Lung (tissue), 11 donors: ENCODE measurements at regions not wholly inside any gene's neighbourhood (a gene's known extent, or its start where the extent isn't known, plus 50 kb on each side); places are given as distances from the start of the nearest gene placed in this dataset.
"Not testable (repeated sequence)": the region's sequence is repeated elsewhere in the genome, so short reads cannot be mapped to it uniquely, and the experiment has no call there.

ENCODE experiments used
- ATAC-seq: fragments of 200-7000 bp; cut with Tn5 transposase; one replicate; pipeline ENCODE4 v1.9.1; 2020; ENCODE audit warnings: moderate number of reproducible peaks; ENCODE audit not compliant: insufficient read depth, low FRiP score
- DNase-seq, 3 donors: peaks; one replicate each; pipeline ENCODE4 v3.0.0-alpha.2; 2013 to 2017
- H3K27ac ChIP-seq, 2 donors: one replicate each; pipeline ENCODE4 v1.5.1; 2013; ENCODE audit warnings: mild to moderate bottlenecking in 2 of 2, moderate library complexity in 2 of 2, control low read depth in 1 of 2, inconsistent platforms in 1 of 2, low read depth in 1 of 2, low read length in 1 of 2
- H3K27me3 ChIP-seq, 3 donors: one replicate each; pipeline ENCODE4 v1.5.1; 2013; ENCODE audit warnings: low read length in 2 of 3; ENCODE audit not compliant: control insufficient read depth in 3 of 3, insufficient read depth in 3 of 3
- H3K36me3 ChIP-seq, 4 donors: one replicate each; pipeline ENCODE4 v1.5.1; 2013; ENCODE audit warnings: low read length in 4 of 4, mild to moderate bottlenecking in 1 of 4, moderate library complexity in 1 of 4; ENCODE audit not compliant: control insufficient read depth in 4 of 4, insufficient read depth in 4 of 4
- H3K4me1 ChIP-seq, 5 donors: one replicate each; pipeline ENCODE4 v1.5.1; 2013; ENCODE audit warnings: low read length in 5 of 5, mild to moderate bottlenecking in 2 of 5, moderate library complexity in 1 of 5; ENCODE audit not compliant: control insufficient read depth in 5 of 5, insufficient read depth in 5 of 5
- H3K4me3 ChIP-seq: one replicate; pipeline ENCODE4 v1.5.1; 2013; ENCODE audit warnings: mild to moderate bottlenecking, control low read depth, moderate library complexity
- H3K9ac ChIP-seq, 2 donors: one replicate each; pipeline ENCODE4 v1.5.1; 2013; ENCODE audit warnings: low read length in 2 of 2, control low read depth in 1 of 2; ENCODE audit not compliant: insufficient read depth in 1 of 2
- H3K9me3 ChIP-seq, 4 donors: one replicate each; pipeline ENCODE4 v1.5.1; 2013; ENCODE audit warnings: low read length in 3 of 4, mild to moderate bottlenecking in 1 of 4, moderate library complexity in 1 of 4; ENCODE audit not compliant: control insufficient read depth in 4 of 4, insufficient read depth in 3 of 4
- CTCF ChIP-seq: IDR thresholded peaks from 2 replicates; pipeline ENCODE4 v1.5.1; 2012; ENCODE audit warnings: mild to moderate bottlenecking; ENCODE audit errors: control extremely low read depth, extremely low read depth
- WGBS, 2 donors: extraction: QIAGEN DNeasy Blood & Tissue Kit; methylation state at CpG; one replicate each; pipeline ENCODE4 v1.1.7; 2013; 5-methylcytosine and 5-hydroxymethylcytosine counted together
- donor health status: control.
- donor health status: control.
- donor health status: Bipolar disorder and iron deficiency.
- donor health status: healthy.
- donor health status: DM: yes; HTN: yes; CAD: no.

GRCh38 chr18:71040161-71040560 lies 751.3 kb downstream of the SOCS6 start:
- ATAC-seq (no peak), DNase-seq (no peak)
- no peak overlapping the region for H3K9ac ChIP-seq
- H3K9me3 ChIP-seq = no peaks in the 10 kb centered on the region
- H3K36me3 ChIP-seq = no peaks in the 10 kb centered on the region
- WGBS, 2 donors = 71 to 77% methylated on average over 4 of the region's 4 CpGs
- TF ChIP-seq CTCF = no peak
- no peak overlapping the region for H3K27ac ChIP-seq
- H3K27me3 ChIP-seq = no peaks in the 10 kb centered on the region
- no peaks in the 10 kb centered on the region for H3K4me1 ChIP-seq
- no peak overlapping the region for H3K4me3 ChIP-seq

- DNase-seq (no peak), ATAC-seq (no peak)
- Histone ChIP-seq H3K9ac (no peak overlapping the region), H3K9me3 (no peaks in the 10 kb centered on the region), H3K27me3 (no peaks in the 10 kb centered on the region), H3K36me3 (no peaks in the 10 kb centered on the region), H3K4me3 (no peak overlapping the region), H3K4me1 (no peaks in the 10 kb centered on the region), H3K27ac (no peak overlapping the region)
- 28 to 57% methylated on average over 1 of the region's 1 CpG for WGBS, 2 donors
- no peak for TF ChIP-seq CTCF
Measured at GRCh38 chr18:71038196-71038595, 749.4 kb downstream of the SOCS6 start.

- H3K4me3 ChIP-seq = no peak overlapping the region
- no peaks in the 10 kb centered on the region for H3K9me3 ChIP-seq
- H3K36me3 ChIP-seq = no peaks in the 10 kb centered on the region
- ATAC-seq (no peak), DNase-seq (no peak)
- no peak overlapping the region for H3K9ac ChIP-seq
- no peaks in the 10 kb centered on the region for H3K4me1 ChIP-seq
- 34 to 50% methylated on average over 1 of the region's 1 CpG for WGBS, 2 donors
- no peak for TF ChIP-seq CTCF
- H3K27me3 ChIP-seq = no peaks in the 10 kb centered on the region
- H3K27ac ChIP-seq = no peak overlapping the region
Measured at GRCh38 chr18:71036783-71037182, 747.9 kb downstream of the SOCS6 start.

GRCh38 chr18:71031296-71032191 lies 742.7 kb downstream of the SOCS6 start:
- not testable (repeated sequence) for H3K36me3 ChIP-seq, H3K27me3 ChIP-seq, DNase-seq, ATAC-seq, H3K9me3 ChIP-seq, H3K4me1 ChIP-seq, H3K27ac ChIP-seq, H3K4me3 ChIP-seq, H3K9ac ChIP-seq
- 94 to 96% methylated on average over 44 to 46 of the region's 46 CpGs for WGBS, 2 donors

GRCh38 chr18:71030085-71030484 lies 741.2 kb downstream of the SOCS6 start:
- H3K27ac ChIP-seq, ATAC-seq, H3K9me3 ChIP-seq, H3K36me3 ChIP-seq, H3K4me3 ChIP-seq, H3K27me3 ChIP-seq, H3K4me1 ChIP-seq, DNase-seq, H3K9ac ChIP-seq: not testable (repeated sequence)
- WGBS, 2 donors = 95 to 96% methylated on average over 8 of the region's 8 CpGs
